ENCODE measurements at regions not wholly inside any gene's neighbourhood (a gene's known extent, or its start where the extent isn't known, plus 50 kb on each side); places are given as distances from the start of the nearest gene placed in this dataset.

- no peak for DNase-seq (ENCODE audit: low read depth)
Measured at GRCh38 chr5:51279983-51280706, 103.1 kb upstream of the ISL1 start.

GRCh38 chr5:51286046-51286445 lies 97.2 kb upstream of the ISL1 start:
- no peak for DNase-seq (ENCODE audit: low read depth)

- DNase-seq (ENCODE audit: low read depth): no peak
Measured at GRCh38 chr5:51302343-51302742, 80.9 kb upstream of the ISL1 start.

GRCh38 chr5:51326844-51327243 lies 56.4 kb upstream of the ISL1 start:
- DNase-seq (ENCODE audit: low read depth): no peak
